HG02938 (cell line): ENCODE measurements at regions not wholly inside any gene's neighbourhood (a gene's known extent, or its start where the extent isn't known, plus 50 kb on each side); places are given as distances from the start of the nearest gene placed in this dataset.

Source experiments
- ATAC-seq: cut with Tn5 transposase; IDR thresholded peaks from one replicate; pipeline ENCODE4 v1.9.1; 2021; ENCODE audit warnings: mild to moderate bottlenecking, moderate library complexity; ENCODE audit not compliant: unreplicated experiment

DNA sequence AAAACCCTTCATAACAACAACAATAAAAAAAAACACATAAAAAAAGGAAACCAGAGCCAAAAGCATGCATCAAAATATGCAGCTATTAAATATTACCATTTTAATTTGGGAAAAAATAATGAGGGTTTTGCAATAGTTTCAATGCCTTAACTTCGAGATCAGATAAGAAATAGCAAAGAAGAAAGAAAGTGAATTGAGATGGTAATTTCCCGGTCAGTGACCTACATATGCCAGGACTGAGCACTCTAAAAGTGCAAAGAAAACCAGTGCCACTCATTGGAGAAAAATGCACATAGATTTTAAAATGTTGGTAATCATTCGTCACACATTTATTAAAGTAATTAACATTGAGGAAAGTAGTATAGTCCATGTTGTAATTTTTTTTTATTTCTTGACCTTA lies 944.2 kb downstream of the EFNB2 start:
- ATAC-seq = no peak

DNA sequence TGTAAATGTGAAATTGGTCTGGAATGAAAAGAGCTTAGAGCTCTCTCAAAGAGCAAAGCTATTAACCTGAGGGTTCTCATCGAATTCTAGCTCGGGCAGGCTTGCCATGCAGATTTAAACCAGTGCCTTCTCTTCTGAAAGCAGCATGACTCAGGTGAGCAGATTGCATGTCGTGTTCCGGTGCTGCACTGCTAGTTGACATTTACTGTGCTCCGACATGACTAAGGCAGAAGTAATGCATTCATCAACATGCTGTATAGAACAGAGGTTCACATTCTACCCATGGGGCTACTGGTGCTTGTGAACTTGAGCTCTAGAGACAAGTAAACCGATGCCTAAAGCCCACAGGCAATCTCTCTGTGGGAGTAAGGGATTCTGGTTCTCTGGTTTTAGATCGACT lies 947.7 kb downstream of the EFNB2 start:
- ATAC-seq = no peak

DNA sequence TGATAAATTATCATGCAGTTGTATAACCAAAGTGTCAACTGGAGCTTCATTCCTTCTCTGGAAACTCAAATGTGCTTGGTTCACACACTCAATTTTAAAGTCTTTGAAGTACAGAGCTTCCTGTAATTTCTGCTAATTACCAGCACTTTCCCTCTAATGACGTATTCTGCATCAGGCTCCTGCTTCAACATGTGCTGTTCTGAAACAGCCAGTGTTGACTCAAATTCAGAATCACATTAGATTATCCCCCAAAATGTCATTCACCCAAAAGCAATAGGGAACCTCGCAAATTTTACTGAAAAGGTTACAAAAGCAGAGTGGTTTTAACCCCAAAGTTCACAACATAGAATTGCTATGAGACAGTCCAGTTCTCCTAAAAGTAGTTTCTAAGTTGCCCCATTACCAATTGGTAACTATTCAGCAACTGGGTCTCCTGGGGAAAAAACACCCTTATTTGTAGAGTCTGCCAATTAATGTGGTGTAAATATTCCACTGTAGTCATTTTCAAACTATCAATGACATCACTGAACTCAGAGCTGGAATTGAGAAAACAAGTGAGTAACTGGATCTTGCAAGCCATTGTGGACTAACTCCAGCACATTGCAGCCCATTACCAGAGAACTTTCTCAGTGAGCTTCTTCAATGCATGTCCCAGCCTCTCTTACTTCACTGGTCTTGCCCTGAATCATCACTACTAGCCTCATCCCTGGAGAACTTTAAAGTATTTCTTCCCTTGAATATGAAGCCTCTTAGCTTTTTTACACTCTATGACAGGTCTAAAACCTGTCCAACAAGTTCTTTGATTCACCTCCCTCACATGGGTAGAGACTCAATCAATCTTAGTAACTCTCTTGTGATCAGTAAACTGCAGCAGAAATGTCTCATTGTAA lies 955.4 kb downstream of the EFNB2 start:
- no peak for ATAC-seq

DNA sequence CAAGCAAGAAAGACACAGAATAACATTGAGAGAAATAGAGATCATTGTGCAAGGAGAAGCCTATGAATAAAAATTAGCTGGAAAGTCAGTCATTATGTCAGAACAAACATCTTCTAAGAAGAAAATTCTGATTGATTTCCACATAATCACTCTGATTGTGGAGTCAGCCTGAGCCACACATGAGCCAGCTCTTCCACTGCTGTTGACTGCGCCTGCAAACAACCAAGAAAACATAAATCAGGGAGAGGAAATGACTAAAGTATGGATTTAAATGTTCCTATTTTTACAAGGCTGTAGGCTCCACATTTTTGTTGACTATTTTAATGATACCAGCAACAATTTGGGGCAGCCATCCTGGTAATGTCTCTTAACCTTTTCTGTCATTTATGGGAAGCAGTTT lies 962.3 kb downstream of the EFNB2 start:
- no peak for ATAC-seq

DNA sequence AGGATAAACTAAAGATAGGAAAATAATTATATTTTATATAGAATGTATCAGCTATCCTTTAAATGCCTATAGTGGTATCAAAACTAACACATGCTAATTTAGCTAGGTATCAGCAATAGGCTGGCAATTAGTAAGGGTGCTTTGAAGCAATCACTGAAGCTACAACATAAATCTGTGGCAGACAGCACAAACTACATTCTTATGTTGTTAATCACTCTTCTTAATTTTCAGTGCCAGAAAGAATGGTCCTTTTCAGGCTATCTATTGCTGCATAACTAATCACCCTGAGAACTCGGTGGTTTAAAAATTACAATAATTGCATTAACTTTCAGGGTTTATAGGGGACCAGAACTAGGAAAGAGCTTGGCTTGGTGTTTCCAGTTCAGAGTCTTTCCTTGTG lies 963.1 kb downstream of the EFNB2 start:
- ATAC-seq = no peak

DNA sequence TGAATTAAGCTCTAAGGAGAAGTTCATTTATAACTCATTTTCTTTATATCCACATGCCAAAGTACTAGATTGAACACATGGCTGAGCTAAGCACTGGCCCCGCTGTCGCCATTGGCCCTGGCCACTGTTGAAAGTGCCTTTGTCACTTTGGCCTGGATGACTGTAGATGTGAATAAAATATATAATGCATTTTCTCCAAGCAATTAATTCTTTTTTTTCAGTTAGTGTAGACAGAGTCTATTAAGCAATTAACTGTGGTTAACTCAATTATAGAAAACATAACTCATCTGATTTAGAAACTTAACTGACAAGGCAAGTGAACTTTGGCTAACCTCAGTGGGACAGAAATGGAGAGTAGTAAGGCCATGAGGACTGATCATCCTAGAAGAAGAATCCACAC lies 965.6 kb downstream of the EFNB2 start:
- no peak for ATAC-seq

DNA sequence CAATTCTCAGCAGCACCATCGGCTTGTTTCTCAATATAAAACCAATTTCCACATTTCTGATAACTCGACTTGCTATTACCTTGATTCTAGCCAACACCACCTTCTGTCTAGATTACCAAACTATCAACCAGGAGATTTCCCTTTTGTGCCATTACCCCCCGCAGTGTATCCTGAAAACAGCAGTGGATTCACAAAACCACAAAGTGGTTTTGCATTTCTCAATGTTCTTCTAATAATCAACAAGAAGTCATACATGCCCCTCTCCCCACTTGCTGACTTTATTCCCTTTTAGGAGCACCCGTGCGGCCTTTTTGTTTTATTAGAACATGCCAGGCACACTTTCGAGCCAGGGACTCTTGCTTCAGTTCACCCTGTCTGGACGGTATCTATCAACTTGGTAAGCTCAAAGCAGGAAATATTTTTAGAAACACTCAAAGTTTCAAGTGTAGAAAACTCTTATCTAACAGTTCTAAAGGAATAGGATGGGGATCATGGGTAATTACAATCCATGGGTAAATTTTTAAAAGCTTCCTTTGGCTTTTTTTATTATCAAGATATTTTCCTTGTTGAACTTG lies 967.4 kb downstream of the EFNB2 start:
- ATAC-seq = no peak

DNA sequence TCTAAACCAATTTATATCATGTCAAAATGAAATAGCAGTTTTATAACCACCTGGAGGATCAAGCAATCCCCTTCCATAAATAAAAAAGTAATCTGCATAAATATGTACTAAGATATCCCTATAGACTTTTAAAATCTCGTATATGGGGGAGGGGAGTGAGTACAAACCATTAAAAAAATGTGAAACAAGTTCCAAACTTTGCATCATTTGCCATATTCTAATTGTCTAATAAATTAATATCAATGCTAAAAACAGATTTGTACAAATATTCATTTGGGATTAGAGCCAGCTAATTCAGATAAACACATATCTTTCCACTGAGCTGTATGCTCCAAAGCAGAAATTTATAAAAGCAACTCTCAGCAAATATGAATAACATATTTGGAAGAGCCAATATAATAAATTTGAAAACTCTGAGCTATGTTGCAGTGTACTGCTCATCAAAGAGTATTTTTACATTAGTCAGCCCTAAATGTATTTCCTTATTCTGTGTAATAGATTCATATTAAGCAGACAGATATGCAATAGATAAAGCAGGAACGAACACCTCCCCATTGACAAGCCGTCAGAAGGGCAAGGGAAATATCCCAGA lies 970.2 kb downstream of the EFNB2 start:
- no peak for ATAC-seq

DNA sequence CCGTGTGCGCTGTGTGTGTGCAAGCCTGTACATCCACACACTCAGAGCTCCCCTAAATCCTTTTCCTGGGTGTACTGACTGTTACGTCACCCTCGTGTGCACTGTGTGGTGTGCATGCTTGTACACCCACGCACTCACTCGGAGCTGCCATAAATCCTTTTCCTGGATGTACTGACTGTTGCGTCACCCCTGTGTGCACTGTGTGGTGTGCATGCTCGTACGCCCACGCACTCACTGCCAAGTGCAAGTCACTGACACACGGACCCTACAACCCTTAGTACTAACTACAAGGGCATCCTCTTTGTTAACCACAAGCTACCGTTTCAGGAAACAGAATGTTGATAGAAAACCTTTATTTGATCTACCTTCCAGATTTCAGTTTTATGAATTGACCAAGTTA lies 983.4 kb downstream of the EFNB2 start:
- no peak for ATAC-seq

DNA sequence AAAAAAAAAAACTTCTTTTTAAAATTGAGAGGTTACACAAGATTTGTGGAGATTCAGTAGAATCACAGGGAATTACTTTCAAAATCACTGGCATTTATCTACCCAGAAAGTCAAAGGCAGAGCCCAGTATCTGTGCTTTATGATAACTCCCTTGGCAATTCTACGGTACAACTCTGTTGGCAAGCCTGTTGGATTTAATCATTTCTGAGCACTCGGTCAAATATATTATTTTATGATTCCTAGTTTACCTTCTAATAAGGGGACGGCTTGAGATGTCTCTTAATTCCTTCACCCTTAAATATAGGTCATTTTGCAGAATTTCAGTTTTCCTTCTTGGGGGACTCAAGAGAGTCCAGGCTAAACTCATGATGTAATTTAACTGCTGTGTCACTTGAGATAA lies 987.6 kb downstream of the EFNB2 start:
- ATAC-seq = no peak

DNA sequence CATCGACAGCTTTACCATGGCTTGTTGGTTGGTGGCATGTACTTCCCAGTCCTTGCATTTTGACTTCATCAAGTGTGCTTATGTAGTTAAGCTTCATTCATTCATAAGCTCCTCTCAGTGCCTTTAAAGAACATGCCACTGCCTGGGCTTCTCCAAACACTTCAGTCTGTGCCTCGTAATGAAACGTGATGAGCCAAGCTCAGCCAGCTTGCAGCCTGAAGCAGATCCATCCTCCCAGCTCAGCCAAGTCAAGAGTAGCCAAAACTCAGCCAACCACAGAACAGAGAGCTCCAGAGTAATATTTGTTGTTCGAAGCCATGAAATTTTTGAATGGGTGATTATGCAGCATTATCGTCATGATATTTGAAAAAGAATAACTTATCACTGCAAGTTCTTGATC lies 989.7 kb downstream of the EFNB2 start:
- ATAC-seq = no peak

DNA sequence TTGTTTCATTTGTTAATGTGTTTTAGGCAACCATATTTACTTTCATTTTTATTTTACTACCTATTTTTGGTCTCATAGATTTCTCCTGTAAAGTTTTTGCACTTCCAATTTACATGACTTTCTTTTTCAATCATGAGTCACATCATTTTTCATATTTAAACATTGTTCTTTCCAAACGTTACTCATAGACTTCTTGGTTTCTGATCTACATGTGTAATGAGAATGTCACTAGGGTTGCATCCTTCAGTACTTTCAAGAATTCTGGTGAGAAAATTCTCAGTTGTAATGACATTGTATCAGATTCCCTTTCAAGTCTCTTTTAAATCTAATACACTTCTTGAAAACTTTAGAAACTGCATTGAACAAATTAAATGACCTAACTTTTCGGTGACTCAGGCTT lies 991.7 kb downstream of the EFNB2 start:
- ATAC-seq = no peak

DNA sequence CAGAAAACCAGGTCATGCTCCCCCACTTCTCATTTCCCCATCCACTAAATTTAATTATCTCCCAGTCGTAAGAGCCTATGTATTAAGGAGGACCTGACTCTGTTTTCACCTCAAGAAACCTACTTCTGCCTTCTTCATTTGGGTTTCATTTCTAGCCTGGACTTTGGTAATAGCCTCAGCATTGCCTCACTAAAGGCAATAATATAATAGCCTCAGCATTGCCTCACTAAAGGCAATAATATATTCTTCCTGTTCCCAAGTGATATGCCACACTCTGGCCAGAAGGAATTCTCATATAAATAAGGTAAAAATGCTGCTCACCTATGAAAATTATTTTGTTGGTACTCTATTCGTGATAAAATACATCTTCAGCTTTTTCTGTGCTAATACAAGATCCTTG lies 993.9 kb downstream of the EFNB2 start:
- ATAC-seq = no peak

DNA sequence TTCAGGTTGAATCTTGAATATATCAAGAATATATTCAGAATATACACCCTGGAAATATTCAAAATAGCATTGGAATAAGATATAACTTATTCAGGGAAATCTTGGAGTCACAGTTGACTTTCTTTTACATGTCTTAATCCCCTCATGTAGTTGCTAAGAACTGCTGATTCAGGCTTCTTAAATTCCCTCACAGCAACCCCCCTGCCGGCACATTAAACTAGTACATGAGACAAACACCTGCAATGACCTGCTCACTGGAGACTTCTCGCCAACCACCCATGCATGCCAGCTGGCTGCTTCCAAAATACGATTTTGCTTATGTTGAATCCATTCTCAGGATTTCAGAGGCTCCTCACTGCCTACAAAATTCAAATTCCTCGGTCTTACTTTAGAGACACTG lies 997.1 kb downstream of the EFNB2 start:
- no peak for ATAC-seq

DNA sequence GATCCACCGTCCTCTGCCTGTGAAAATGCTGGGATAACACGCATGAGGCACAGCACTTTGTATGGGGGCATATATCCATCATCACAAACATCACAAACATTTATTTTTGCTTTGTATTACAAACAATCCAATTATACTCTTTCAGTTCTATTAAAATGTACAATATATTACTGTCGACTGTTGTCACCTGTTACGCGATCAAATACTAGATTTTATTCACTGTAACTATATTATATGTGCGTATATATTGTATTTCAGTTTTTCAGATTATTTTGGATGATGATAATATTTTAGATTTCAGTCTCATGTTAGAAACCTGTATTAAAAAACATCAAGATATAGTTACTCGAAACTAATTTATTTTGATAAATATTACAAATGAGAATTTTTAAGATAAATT lies 998.3 kb downstream of the EFNB2 start:
- ATAC-seq = no peak

DNA sequence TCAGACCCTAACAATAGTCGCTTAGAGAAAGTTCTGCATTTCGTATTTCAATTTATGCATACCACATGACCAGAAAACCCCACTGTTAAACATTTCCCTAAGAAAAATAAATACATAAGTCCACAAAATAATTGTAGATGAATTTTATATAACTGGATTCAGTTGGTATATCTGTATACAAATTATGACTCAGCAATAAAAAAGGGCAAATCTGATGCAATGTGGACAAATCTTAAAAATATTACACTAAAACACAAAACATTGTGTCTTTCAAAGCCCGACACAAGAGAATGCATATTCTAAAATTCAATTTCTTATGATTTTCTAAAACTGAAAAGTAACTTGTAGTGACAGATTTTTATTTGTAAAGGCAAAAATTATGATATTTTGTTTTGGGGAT lies 1005.0 kb downstream of the EFNB2 start:
- ATAC-seq = no peak

DNA sequence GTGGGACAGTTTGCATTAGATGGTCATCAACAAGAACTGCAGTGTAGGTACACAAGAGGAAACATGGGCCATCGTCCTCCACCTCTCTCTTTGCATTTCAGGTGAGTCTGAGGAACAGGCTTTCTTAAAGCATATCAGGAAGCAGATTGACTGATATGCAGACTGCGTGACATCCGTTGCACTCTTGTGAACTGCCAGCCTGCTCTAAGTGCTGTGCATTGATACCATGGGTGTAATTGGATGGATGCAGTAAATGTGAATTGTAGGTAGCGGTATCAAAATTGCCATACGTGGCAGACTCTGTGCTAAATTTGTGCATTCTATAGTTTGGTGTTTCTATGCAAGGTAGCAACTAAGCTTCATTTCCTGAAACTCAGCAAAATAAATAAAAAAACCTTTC lies 1008.3 kb downstream of the EFNB2 start:
- no peak for ATAC-seq

DNA sequence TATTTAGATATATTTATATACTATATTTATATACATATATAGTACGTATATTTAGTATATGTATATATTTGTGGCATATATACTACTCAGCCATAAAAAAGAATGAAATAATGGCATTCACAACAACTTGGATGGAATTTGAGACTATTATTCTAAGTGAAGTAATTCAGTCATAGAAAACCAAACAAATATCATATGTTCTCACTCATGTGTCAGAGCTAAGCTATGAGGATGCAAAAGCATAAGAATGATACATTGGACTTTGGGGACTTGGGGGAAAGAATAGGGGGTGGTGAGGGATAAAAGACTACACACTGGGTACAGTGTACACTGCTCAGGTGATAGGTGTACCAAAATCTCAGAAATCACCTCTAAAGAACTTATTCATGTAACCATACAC lies 1015.7 kb downstream of the EFNB2 start:
- ATAC-seq = no peak

DNA sequence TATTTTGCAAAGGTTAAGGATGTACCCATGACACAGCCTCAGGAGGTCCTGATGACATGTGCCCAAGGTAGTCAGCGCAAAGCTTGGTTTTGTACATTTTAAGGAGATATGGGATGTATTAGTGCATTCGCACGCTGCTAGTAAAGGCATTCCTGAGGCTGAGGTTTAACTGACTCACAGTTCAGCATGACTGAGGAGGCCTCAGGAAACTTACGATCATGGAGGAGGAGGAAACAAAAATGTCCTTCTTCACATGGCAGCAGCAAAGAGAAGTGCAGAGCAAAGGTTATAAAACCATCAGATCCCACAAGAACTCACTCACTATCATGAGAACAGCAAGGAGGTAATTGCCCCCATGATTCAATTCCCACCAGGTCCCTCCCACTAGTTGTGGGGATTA lies 1017.4 kb downstream of the EFNB2 start:
- no peak for ATAC-seq

DNA sequence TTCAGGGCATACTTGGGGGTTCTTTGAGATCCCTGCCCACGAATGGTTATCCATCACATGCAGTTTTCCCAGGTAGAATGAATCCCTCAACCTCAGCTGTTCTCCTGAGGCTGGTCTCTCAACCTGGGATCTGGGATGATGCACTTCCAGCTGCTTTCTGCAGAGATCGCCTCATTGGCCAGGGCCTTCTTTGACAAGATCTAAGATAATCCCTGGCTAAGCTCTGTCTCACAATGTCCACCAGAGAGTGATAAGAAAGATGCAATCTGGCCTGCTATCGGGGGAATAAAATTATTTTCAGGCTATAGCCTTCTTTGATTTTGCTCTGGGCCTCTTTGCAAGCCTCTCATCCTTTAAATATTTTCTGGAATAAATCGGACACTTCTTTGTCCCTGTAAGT lies 1021.1 kb downstream of the EFNB2 start:
- no peak for ATAC-seq

DNA sequence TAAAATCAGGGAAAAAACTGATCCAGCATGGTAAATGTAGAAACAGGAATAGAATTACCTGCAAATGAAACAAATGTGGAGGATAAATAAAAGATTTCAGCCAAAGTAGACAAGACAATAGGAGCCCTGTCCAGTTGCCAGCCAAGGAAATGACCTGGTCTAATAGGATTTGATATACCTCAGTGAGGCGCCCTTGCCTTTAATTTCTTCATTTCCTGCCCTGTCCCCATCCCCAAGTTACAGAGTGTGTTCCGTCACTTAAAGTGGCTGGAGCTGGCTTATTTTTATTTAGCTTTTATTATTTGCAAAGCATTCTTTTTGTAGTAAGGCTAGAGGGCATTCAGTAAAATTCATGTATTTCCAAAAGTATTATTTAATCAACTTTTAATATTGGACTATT lies 1022.0 kb downstream of the EFNB2 start:
- no peak for ATAC-seq

DNA sequence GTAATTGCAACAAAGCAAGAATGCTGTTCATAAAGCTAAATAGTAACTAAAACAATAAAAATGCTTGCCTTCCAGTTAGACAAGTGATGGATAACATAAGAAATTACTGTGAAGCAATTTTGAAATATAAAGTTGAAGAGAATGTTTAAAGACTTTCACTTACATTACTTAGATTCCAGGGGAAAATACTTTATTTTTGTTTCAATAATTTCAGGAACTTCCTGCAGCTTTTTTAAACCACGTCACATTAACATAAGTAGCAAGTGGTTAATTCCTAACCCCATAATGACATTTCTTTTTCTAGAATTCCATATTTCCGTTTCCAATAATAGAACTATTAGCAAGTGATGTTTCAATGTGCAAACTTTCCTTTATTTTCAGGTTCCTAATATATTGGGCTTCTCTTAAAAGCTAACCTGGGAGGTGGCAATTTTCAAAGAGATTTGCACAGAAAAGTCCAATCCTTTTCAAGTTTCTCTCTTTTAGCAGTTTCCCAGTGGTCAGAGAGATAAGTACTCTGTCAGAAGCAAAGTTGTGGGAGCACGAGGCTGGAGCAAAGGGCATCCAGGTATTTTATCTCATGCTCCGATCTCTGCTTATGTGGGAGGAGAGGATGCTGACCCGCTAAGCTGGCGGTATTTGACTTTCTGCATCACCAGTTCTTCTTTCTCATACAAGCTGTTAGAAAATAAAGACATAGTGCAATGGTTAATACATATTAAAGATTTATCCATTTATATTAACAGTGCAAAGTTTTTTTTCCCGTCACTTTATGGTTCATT lies 1025.3 kb downstream of the EFNB2 start:
- ATAC-seq = no peak
